PC-9 (cell line): ENCODE measurements at regions not wholly inside any gene's neighbourhood (a gene's known extent, or its start where the extent isn't known, plus 50 kb on each side); places are given as distances from the start of the nearest gene placed in this dataset.

ENCODE experiments used
- BruUV-seq: library from RNA; stranded (reverse); fragments of 400-500 nt; replicated peaks from 2 replicates; lab custom pipeline; 2021; lab: Mats Ljungman, UMichigan
- CTCF ChIA-PET: fragments of 300-600 bp; sonication (Branson Sonifier 250); formaldehyde crosslinking; loops from one replicate; lab custom pipeline; 2022; ENCODE audit warnings: antibody characterized with exemption; lab: Charles Lee
- POLR2A ChIA-PET: fragments of 300-600 bp; sonication (Branson Sonifier 250); formaldehyde crosslinking; loops from one replicate; lab custom pipeline; 2022; ENCODE audit warnings: antibody characterized with exemption; ENCODE audit not compliant: unreplicated experiment; lab: Charles Lee
- DNase-seq, 2 experiments: peaks; one replicate each; pipeline versions ENCODE4 v3.0.0 to v3.0.0-alpha.2; 2015 to 2022; ENCODE audit warnings: mixed read lengths in 1 of 2
- H2AFZ ChIP-seq: fragments of 200-600 bp; sonication (generic); 2 replicates; pipeline ENCODE4 v1.8.1; 2017; ENCODE audit warnings: antibody characterized with exemption
- H3F3A ChIP-seq: fragments of 200-600 bp; sonication (generic); 2 replicates; pipeline ENCODE4 v1.8.1; 2017; ENCODE audit warnings: antibody characterized with exemption, mild to moderate bottlenecking, low read depth; ENCODE audit not compliant: insufficient read depth
- H3K27ac ChIP-seq: fragments of 200-600 bp; sonication (generic); 2 replicates; pipeline ENCODE4 v1.6.1; 2016; ENCODE audit warnings: mixed run types
- H3K27me3 ChIP-seq: fragments of 200-600 bp; sonication (generic); 2 replicates; pipeline ENCODE4 v1.6.1; 2016; ENCODE audit warnings: low read depth, mixed run types; ENCODE audit not compliant: insufficient read depth
- H3K36me3 ChIP-seq: fragments of 200-600 bp; sonication (generic); 2 replicates; pipeline ENCODE4 v1.6.1; 2016; ENCODE audit warnings: low read depth, mixed run types
- H3K4me1 ChIP-seq: fragments of 200-600 bp; sonication (generic); replicated peaks from 2 replicates; pipeline ENCODE4 v1.6.1; 2016; ENCODE audit warnings: mixed run types; ENCODE audit not compliant: insufficient read depth
- H3K4me2 ChIP-seq: fragments of 200-600 bp; sonication (generic); 2 replicates; pipeline ENCODE4 v1.6.1; 2017; ENCODE audit warnings: mixed run types
- H3K4me3 ChIP-seq: fragments of 200-600 bp; sonication (generic); 2 replicates; pipeline ENCODE4 v1.6.1; 2016; ENCODE audit warnings: mixed run types
- H3K79me2 ChIP-seq: fragments of 200-600 bp; sonication (generic); 2 replicates; pipeline ENCODE4 v1.6.1; 2017; ENCODE audit warnings: low read depth, mixed run types
- H3K9me2 ChIP-seq: fragments of 200-600 bp; sonication (generic); 2 replicates; pipeline ENCODE4 v1.8.1; 2017; ENCODE audit warnings: mild to moderate bottlenecking; ENCODE audit not compliant: insufficient read depth
- H3K9me3 ChIP-seq: fragments of 200-600 bp; sonication (generic); 2 replicates; pipeline ENCODE4 v1.8.1; 2016; ENCODE audit warnings: low read depth; ENCODE audit not compliant: insufficient read depth
- H4K20me1 ChIP-seq: fragments of 200-600 bp; sonication (generic); 2 replicates; pipeline ENCODE4 v1.8.1; 2017; ENCODE audit not compliant: insufficient read depth
- CTCF ChIP-seq: fragments of 200-600 bp; sonication (generic); conservative IDR thresholded peaks from 2 replicates; pipeline ENCODE4 v1.6.1; 2017; ENCODE audit warnings: mixed run types, antibody characterized with exemption, mild to moderate bottlenecking, moderate library complexity
- EZH2 ChIP-seq: fragments of 200-600 bp; sonication (generic); IDR thresholded peaks from 2 replicates; pipeline ENCODE4 v1.8.0; 2017; ENCODE audit warnings: antibody characterized with exemption, low read depth
- intact Hi-C: fragments of 100-400 bp; cut with micrococcal nuclease; formaldehyde crosslinking; loops from one replicate; pipeline ENCODE4 v1.10.0; 2022; ENCODE audit not compliant: unreplicated experiment

GRCh38 chr2:133919285-133919684 is 334.6 kb upstream of the MGAT5 start:
- H3K4me2 ChIP-seq, result no peak overlapping the region
- BruUV-seq, result no TSS peak

GRCh38 chr2:133927894-133928293 is 326.0 kb upstream of the MGAT5 start:
- DNase-seq, result no peak
- H3K4me2 ChIP-seq, result no peak overlapping the region
- CTCF ChIA-PET, result no interaction called here

More at GRCh38 chr2:133919285-133919684, 334.6 kb upstream of the MGAT5 start:
- intact Hi-C loops, result no loop called here
- no peak overlapping the region for H3K27ac ChIP-seq
- H2AFZ ChIP-seq, result no peak overlapping the region
- no peaks in the 10 kb centered on the region for H3K36me3 ChIP-seq
- no peaks in the 10 kb centered on the region for H3K79me2 ChIP-seq
- POLR2A ChIA-PET, result no interaction called here
- H3F3A ChIP-seq, result no peaks in the 10 kb centered on the region
- no peaks in the 10 kb centered on the region for H3K9me3 ChIP-seq
- H4K20me1 ChIP-seq, result no peaks in the 10 kb centered on the region
- CTCF ChIA-PET, result no interaction called here
- no peaks in the 10 kb centered on the region for H3K9me2 ChIP-seq
- no peak for TF ChIP-seq EZH2
- TF ChIP-seq CTCF, result no peak
- no peak overlapping the region for H3K4me3 ChIP-seq
- H3K27me3 ChIP-seq, result peaks cover 15% of the 10 kb centered on the region; the same call in 1 of the 2 replicates
- no peak for DNase-seq
- H3K4me1 ChIP-seq, result no peaks in the 10 kb centered on the region

GRCh38 chr2:133936096-133936495 is 317.8 kb upstream of the MGAT5 start:
- H3K79me2 ChIP-seq, result no peaks in the 10 kb centered on the region
- intact Hi-C loops, result no loop called here
- no peak for DNase-seq
- no peak overlapping the region for H3K4me3 ChIP-seq
- no peak overlapping the region for H3K27ac ChIP-seq
- H3K9me3 ChIP-seq, result no peaks in the 10 kb centered on the region
- no peak overlapping the region for H3K4me2 ChIP-seq
- no peak for TF ChIP-seq EZH2
- TF ChIP-seq CTCF, result no peak
- POLR2A ChIA-PET, result no interaction called here
- no peak overlapping the region for H2AFZ ChIP-seq
- BruUV-seq, result no TSS peak
- H3K36me3 ChIP-seq, result no peaks in the 10 kb centered on the region
- no peaks in the 10 kb centered on the region for H3K4me1 ChIP-seq
- H3F3A ChIP-seq, result no peaks in the 10 kb centered on the region
- CTCF ChIA-PET, result no interaction called here
- no peaks in the 10 kb centered on the region for H4K20me1 ChIP-seq
- H3K27me3 ChIP-seq, result peaks cover 19% of the 10 kb centered on the region
- H3K9me2 ChIP-seq, result no peaks in the 10 kb centered on the region

More at GRCh38 chr2:133927894-133928293, 326.0 kb upstream of the MGAT5 start:
- TF ChIP-seq EZH2 (no peak), CTCF (no peak)
- H3K9me2 ChIP-seq, result no peaks in the 10 kb centered on the region
- H3K4me1 ChIP-seq, result no peaks in the 10 kb centered on the region
- intact Hi-C loops, result no loop called here
- H3F3A ChIP-seq, result no peaks in the 10 kb centered on the region
- no TSS peak for BruUV-seq
- POLR2A ChIA-PET, result no interaction called here
- no peaks in the 10 kb centered on the region for H3K79me2 ChIP-seq
- H3K27ac ChIP-seq, result no peak overlapping the region
- no peaks in the 10 kb centered on the region for H3K36me3 ChIP-seq
- H4K20me1 ChIP-seq, result no peaks in the 10 kb centered on the region
- H3K27me3 ChIP-seq, result peaks cover 7% of the 10 kb centered on the region; the same call in 1 of the 2 replicates
- no peak overlapping the region for H2AFZ ChIP-seq
- no peaks in the 10 kb centered on the region for H3K9me3 ChIP-seq
- no peak overlapping the region for H3K4me3 ChIP-seq
